SKM-1 (cell line): ENCODE measurements at regions not wholly inside any gene's neighbourhood (a gene's known extent, or its start where the extent isn't known, plus 50 kb on each side); places are given as distances from the start of the nearest gene placed in this dataset.

Experiments used
- DNase-seq: peaks from one replicate; lab custom pipeline; 2025; ENCODE audit not compliant: unreplicated experiment; lab: John Stamatoyannopoulos, UW

- no peak for DNase-seq
Measured at GRCh38 chr22:48478529-48479265, 1349.0 kb downstream of the BRD1 start.

- DNase-seq = no peak
Measured at GRCh38 chr22:48478124-48478523, 1349.5 kb downstream of the BRD1 start.

DNA sequence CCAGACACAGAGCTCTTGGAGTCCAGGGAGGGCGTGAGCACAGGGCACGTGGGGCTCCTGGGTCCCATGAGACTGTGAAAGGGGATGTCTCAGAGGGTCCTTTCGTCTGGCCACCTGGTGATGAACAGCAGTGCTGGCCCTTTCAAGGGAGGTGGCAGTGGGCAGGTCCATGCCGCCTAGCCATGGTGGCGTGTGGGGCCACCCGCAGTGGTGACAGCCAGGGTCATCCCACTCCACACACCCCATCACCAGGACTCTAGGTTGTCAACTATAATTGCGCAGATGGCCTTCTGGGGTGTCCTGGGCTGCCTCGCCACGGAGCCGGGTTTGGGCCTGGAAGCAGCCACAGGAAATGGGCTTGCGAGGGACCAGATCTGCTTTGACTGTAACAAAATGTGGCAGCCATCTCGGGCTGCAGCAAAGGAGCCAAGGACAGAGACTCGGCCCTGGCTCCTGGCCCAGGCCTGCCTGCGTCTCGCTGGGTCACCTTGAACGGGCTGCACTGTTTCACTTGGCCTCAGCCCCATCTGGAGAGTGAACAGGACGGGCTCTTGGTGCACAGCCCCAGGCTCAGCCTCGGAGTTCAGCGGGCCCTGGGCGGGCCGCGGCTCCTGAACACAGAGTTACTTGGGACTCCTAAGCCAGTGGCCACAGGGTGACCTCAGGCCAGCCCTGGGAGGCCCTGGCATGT is 1350.5 kb downstream of the BRD1 start:
- DNase-seq = no peak

GRCh38 chr22:48476577-48476976 is 1351.1 kb downstream of the BRD1 start:
- DNase-seq = no peak

DNA sequence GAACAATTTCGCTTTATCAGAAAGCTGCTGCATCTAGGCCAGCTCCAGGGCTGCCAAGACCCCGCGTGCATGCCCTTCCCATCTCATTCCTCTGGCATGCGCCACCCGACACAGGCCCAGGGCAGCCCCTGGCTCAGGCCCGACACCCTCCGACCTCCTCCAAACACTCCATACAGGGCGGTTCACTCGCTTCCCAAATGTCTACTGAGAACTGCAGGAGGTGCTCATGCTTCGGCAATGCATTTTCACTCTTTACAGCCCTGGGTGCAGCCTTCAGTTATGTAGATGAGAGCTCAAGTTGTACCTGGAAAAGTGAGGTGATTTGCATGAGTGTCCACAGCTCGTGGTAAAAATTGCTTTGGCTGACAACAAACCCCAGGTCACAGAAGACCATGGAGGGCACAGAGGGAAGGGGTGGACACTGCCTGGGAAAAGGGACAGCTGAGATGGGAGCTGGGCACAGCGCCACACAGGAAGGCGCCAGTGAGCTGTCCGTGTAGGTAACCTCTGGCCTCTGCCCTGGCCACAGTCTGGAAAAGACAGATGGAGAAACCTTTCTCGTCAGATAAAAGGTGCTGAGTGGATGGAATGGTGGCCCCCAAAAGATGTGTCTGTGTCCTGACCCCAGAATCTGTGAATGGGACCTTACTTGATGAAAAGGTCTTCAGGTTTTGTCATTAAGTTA is 1351.9 kb downstream of the BRD1 start:
- DNase-seq = no peak

GRCh38 chr22:48474881-48475280 is 1352.8 kb downstream of the BRD1 start:
- DNase-seq = no peak

DNA sequence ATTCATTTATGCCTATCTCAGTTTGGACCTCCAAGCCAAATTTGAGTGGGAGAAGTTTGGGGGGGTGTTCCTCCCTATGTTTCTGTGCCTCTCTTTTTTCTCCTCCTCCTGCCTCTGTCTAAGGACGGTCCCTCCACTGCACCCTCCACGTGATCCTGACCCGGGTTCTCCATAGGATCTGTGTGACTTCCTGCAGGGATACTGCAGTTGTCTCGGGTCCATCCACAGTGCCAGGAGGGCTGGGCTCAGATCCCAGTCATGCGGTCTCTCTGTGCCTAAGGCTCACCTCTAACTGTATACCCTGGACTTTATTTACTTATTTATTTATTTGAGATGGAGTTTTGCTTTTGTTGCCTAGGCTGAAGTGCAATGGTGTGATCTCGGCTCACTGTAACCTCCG is 1354.5 kb downstream of the BRD1 start:
- no peak for DNase-seq

DNA sequence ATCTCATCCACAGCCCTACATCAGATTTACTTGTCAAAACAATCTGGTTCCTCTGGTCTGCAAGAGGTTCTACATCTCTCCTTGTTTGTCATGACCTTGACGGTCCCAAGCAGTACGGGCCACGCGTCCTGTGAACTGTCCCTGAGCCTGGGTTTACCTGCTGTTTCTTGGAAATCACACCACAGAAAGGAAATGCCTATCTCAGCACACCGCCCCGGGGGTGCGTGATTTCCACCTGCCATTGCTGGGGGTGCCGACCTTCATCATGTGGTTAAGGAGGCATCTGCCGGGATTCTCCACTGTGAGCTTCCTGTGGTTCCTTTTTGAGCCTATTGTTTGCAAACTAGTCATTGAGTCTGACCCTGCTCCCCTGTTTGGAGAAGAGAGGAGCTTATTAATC is 1363.4 kb downstream of the BRD1 start:
- DNase-seq = no peak

- no peak for DNase-seq
Measured at GRCh38 chr22:48459859-48460823, 1367.5 kb downstream of the BRD1 start.

DNA sequence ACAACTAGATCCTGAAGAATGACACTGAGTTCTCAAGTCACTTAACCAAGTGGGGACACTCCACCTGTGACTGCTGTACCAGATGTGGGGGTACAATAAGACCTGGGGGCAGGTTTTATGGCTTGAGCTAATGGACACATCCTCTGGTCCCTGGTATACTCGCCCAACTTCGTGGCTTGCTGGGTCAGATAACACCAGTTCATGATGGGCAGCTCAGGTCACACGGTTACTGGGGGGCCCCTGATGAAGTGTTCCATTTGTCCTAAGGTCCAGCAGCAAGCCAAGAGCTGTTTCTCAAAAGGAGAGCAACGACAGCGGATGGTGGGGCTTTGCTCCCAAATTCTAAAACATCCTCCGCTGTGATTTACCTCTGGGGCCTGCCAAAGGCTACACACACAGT is 1368.4 kb downstream of the BRD1 start:
- no peak for DNase-seq

DNA sequence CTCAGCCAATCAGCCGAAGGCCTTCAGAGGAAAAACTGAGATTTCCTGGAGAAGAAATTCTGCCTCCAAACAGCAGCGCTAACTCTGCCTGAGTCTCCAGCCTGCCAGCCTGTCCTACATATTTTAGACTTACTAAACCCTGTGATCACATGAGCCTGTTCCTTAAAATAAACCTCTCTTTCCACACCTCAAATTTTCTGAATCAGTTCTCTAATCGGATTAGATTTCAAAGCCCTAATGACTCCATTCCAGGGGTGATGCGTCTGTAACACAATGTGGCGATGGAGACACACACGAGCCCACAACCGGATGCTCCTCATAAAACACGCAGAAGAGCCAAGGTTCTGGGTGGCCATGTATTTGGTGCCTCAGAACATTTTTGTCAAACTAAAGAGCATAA is 1371.2 kb downstream of the BRD1 start:
- DNase-seq = no peak

DNA sequence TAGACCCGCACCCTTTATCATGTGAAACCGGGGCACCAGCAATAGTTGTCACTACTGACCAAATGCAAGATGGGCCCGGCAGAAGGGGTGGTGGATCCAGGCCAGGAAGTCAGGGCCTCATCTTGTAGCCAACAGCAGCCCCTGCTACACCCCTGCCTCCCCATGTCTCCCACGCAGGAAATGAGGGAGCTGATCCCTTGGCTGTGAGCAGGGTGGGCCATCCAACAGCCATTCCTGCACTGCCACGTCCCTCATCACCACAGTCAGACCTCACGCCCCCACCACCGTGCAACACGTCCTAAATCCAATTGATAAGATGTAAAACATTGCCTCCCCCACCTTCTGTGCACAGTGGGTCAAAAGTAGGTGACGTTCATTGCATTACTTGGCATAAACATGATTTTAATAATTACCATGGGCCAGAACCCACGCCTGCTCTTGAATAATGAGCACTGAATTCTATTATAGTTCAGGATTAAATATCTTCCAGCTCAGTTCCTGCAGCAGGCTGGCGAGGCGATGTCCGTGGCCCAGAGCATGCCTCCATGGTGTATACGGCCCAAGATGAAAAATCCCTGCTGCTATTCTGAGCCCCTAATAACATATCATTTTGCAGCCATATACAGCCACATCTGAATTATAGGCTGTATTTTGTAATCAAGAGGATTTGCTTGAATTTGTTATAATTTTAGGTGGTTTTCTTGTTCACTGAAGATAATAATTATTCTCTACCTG is 1373.8 kb downstream of the BRD1 start:
- no peak for DNase-seq

DNA sequence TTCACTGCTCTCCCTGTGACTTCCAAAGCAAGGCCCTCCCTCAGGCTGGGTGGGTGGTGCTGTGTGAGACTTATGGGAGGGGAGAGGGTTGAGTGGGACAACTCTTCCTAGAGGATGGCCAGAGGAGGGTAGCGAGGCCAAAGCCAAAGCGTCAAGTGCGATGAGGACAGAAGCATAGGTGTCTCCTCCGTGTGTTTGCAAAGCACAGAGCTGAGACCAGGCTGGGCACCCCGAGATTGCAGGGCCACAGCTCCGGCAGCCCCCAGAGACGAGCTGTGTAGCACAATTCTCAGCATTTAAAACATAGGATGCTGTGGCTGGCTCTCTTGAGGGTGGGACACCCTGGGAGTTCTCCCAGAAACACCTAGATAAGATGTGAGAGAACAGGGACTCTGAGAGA is 1374.5 kb downstream of the BRD1 start:
- no peak for DNase-seq

DNA sequence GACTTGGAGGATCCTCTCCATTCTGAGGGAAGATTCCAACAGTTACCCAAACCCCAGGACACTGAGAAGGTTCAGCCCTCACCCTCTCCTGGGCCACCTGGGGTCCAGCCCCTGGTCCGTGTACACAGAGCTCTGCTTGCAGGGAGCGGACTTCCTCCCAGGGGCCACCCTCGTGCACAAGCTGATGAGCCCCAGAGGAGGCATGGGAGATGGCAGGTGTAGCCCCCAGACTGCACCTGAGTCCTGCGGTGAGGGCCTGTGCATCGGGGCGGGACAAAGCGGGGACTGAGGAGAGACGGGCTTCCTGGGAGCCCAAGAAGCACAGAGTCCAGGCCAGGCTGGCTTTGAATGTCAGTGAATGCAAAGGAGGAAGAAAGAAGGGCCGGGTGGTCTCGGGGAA is 1374.9 kb downstream of the BRD1 start:
- no peak for DNase-seq

GRCh38 chr22:48451891-48452290 is 1375.8 kb downstream of the BRD1 start:
- DNase-seq = no peak

GRCh38 chr22:48450188-48450825 is 1377.4 kb downstream of the BRD1 start:
- DNase-seq = no peak

- DNase-seq = no peak
Measured at GRCh38 chr22:48449466-48450187, 1378.0 kb downstream of the BRD1 start.

- DNase-seq = no peak
Measured at GRCh38 chr22:48448821-48449220, 1378.9 kb downstream of the BRD1 start.

DNA sequence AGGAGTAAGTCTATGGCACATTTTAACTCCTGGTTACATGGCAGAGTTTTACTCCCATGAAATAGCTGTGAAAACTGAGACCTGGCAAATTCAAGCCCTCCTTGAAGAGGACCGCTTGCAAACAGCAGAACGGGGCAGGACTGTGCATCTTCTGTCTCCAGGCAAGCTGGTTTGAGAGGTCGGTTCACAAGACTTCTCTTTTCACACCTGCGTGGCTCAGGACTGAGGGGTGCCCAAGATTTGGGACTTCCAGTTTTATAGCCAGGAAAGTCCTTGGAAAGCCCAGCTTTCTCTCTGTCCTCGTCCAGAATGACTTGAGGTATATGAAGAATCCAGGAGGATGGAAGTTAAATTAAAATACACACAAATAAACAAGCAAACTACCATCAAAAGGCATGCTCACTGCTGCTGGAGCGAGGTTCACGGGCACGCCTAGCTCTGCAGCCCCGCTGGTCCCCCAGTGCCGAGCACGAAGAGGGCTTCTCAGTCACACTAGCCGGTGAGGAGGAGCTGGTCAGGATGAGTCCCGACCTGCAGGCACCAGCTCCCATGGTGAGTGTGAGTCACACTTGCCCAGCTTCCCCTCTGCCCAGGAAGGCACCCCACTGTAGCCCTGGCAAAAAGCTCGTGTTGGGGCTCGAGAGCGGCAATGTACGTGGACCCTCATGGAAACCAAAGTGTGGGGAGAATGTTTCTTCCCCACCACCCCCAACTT is 1382.4 kb downstream of the BRD1 start:
- no peak for DNase-seq
